ENCODE measurements at regions not wholly inside any gene's neighbourhood (a gene's known extent, or its start where the extent isn't known, plus 50 kb on each side); places are given as distances from the start of the nearest gene placed in this dataset.

- ATAC-seq, result no peak
- no peak for TF ChIP-seq OSR1 (CRISPR knock-in tag; IDR thresholded peaks at IDR 0.05)
- TF ChIP-seq CSRNP3 (CRISPR knock-in tag; IDR thresholded peaks at IDR 0.05), result no peak
- TF ChIP-seq ZFP3 (CRISPR knock-in tag; IDR thresholded peaks at IDR 0.05), result no peak
- TF ChIP-seq ARNTL (CRISPR knock-in tag; IDR thresholded peaks at IDR 0.05; ENCODE audit: borderline replicate concordance, low read depth), result no peak
- TF ChIP-seq GLIS3 (CRISPR knock-in tag; IDR thresholded peaks at IDR 0.05), result no peak
- no peak for TF ChIP-seq ISL1 (CRISPR knock-in tag; IDR thresholded peaks at IDR 0.05)
- no peak for TF ChIP-seq RARB (CRISPR knock-in tag; IDR thresholded peaks at IDR 0.05)
- TF ChIP-seq ZC3H10 (CRISPR knock-in tag; IDR thresholded peaks at IDR 0.05), result no peak
- no peak for TF ChIP-seq CREB5 (CRISPR knock-in tag; IDR thresholded peaks at IDR 0.05; ENCODE audit: low read depth)
- no peak for TF ChIP-seq ZNF565 (CRISPR knock-in tag; conservative IDR thresholded peaks at IDR 0.05; ENCODE audit: low read depth)
- no peak for TF ChIP-seq TCF4 (CRISPR knock-in tag; IDR thresholded peaks at IDR 0.05; ENCODE audit: borderline replicate concordance)
These were observed 277.7 kb downstream of the ARAP2 start for GRCh38 chr4:35966566-35966965.

- no peak for ATAC-seq
- no peak for TF ChIP-seq CREB5 (CRISPR knock-in tag; IDR thresholded peaks at IDR 0.05; ENCODE audit: low read depth)
- no peak for TF ChIP-seq OSR1 (CRISPR knock-in tag; IDR thresholded peaks at IDR 0.05)
- no peak for TF ChIP-seq CSRNP3 (CRISPR knock-in tag; IDR thresholded peaks at IDR 0.05)
- TF ChIP-seq TOX (CRISPR knock-in tag; IDR thresholded peaks at IDR 0.05; ENCODE audit: borderline replicate concordance), result no peak
- TF ChIP-seq CSDC2 (CRISPR knock-in tag; IDR thresholded peaks at IDR 0.05), result no peak
- no peak for TF ChIP-seq PATZ1 (CRISPR knock-in tag; IDR thresholded peaks at IDR 0.05; ENCODE audit: borderline replicate concordance)
- TF ChIP-seq SNAI2 (CRISPR knock-in tag; IDR thresholded peaks at IDR 0.05), result no peak
- TF ChIP-seq ZFP3 (CRISPR knock-in tag; IDR thresholded peaks at IDR 0.05), result no peak
- TF ChIP-seq TCF4 (CRISPR knock-in tag; IDR thresholded peaks at IDR 0.05; ENCODE audit: borderline replicate concordance), result no peak
These were observed 273.9 kb downstream of the ARAP2 start for GRCh38 chr4:35970366-35970960.

GRCh38 chr4:35972814-35973213 lies 271.5 kb downstream of the ARAP2 start:
- ATAC-seq, result no peak
- TF ChIP-seq TSHZ2 (CRISPR knock-in tag; IDR thresholded peaks at IDR 0.05) (no peak), CREB5 (CRISPR knock-in tag; IDR thresholded peaks at IDR 0.05; ENCODE audit: low read depth) (no peak), ZC3H10 (CRISPR knock-in tag; IDR thresholded peaks at IDR 0.05) (no peak), CSDC2 (CRISPR knock-in tag; IDR thresholded peaks at IDR 0.05) (no peak), ZNF8 (CRISPR knock-in tag; IDR thresholded peaks at IDR 0.05) (no peak), ZFP3 (CRISPR knock-in tag; IDR thresholded peaks at IDR 0.05) (no peak), ARNTL (CRISPR knock-in tag; IDR thresholded peaks at IDR 0.05; ENCODE audit: borderline replicate concordance, low read depth) (no peak), ZNF70 (CRISPR knock-in tag; IDR thresholded peaks at IDR 0.05) (no peak), CSRNP3 (CRISPR knock-in tag; IDR thresholded peaks at IDR 0.05) (no peak), ESRRG (CRISPR knock-in tag; IDR thresholded peaks at IDR 0.05) (no peak)

Measured in SK-N-SH treated with all-trans-retinoic acid at 6 μM for 48 hours (cell line).